Psoas muscle (tissue), 7 donors: ENCODE measurements at regions not wholly inside any gene's neighbourhood (a gene's known extent, or its start where the extent isn't known, plus 50 kb on each side); places are given as distances from the start of the nearest gene placed in this dataset.

Experiments
- ATAC-seq, 4 donors: fragments of 200-7000 bp; cut with Tn5 transposase; one replicate each; pipeline ENCODE4 v1.9.1; 2020; ENCODE audit warnings: moderate library complexity in 3 of 4, mild to moderate bottlenecking in 2 of 4
- DNase-seq, 2 donors: peaks; one replicate each; pipeline ENCODE4 v3.0.0-alpha.2; 2020
- H3K27ac ChIP-seq: fragments of 200-600 bp; one replicate; pipeline ENCODE4 v1.8.0; 2022
- H3K27me3 ChIP-seq, 3 donors: fragments of 200-600 bp in 1 of 3; one replicate each; pipeline versions ENCODE4 v1.6.1 to v1.8.0; 2013 to 2022; ENCODE audit warnings: low read length in 2 of 3, mild to moderate bottlenecking in 2 of 3, moderate library complexity in 1 of 3; ENCODE audit not compliant: insufficient read depth in 3 of 3
- H3K36me3 ChIP-seq, 2 donors: fragments of 200-600 bp in 1 of 2; one replicate each; pipeline versions ENCODE4 v1.6.1 to v1.8.0; 2013 to 2022; ENCODE audit warnings: low read depth in 1 of 2, mild to moderate bottlenecking in 1 of 2, moderate library complexity in 1 of 2; ENCODE audit not compliant: insufficient read depth in 1 of 2
- H3K4me1 ChIP-seq: fragments of 200-600 bp; one replicate; pipeline ENCODE4 v1.8.0; 2022
- H3K4me3 ChIP-seq: fragments of 200-600 bp; one replicate; pipeline ENCODE4 v1.8.0; 2022; ENCODE audit warnings: mild to moderate bottlenecking
- H3K9me3 ChIP-seq: fragments of 200-600 bp; one replicate; pipeline ENCODE4 v1.8.0; 2022
- WGBS, 3 donors: extraction: QIAGEN DNeasy Blood & Tissue Kit; methylation state at CpG; one replicate each; pipeline versions ENCODE4 v1.1.6 to v1.1.7; 2013; 5-methylcytosine and 5-hydroxymethylcytosine counted together
- intact Hi-C, 2 donors: fragments of 100-400 bp; cut with DNase I; formaldehyde crosslinking; loops; one replicate each; pipeline versions ENCODE4 v1.11.0 to v1.14.2; 2022
- TF ChIP-seq, protein P1 (sequence below): fragments of 200-600 bp; IDR thresholded peaks from one replicate; pipeline ENCODE4 v1.8.0; 2022; ENCODE audit warnings: antibody characterized with exemption
- donor health status: healthy with polysubstance abuse.
- donor health status: DM: no; HTN: no; CAD: no; lungs with moderate emphysema.
- donor health status: Bipolar disorder and iron deficiency.
- donor health status: healthy.
- donor health status: DM: yes; HTN: yes; CAD: no.
- donor health status: DM: no; HTN: no; CAD: no.
- donor health status: DM: yes; HTN: yes; CAD: no.

DNA sequence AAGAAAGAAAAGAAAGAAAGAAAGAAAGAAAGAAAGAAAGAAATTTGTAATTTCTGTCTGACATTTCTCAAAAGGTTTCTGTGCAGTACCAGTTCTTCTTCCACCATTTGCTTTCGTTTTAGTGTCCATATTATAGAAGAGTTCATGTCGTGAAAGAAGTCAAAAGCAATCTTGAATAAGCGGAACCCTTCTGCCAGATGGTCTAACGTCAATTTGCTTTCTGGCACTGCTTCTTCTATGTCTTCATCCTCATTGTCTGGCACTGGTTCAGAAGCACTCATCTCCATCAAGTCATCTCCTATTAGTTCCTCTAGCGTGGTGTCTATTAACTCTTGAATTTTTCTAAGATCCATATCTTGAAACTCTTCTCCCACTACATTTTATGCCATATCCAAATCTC lies 170.0 kb upstream of the KCTD3 start:
- ATAC-seq (no peak), DNase-seq (no peak)
- Histone ChIP-seq H3K4me3 (no peak overlapping the region), H3K9me3 (no peaks in the 10 kb centered on the region), H3K36me3 (no peaks in the 10 kb centered on the region), H3K27ac (no peak overlapping the region), H3K27me3 (no peaks in the 10 kb centered on the region), H3K4me1 (no peaks in the 10 kb centered on the region)
- TF ChIP-seq, protein P1, sequence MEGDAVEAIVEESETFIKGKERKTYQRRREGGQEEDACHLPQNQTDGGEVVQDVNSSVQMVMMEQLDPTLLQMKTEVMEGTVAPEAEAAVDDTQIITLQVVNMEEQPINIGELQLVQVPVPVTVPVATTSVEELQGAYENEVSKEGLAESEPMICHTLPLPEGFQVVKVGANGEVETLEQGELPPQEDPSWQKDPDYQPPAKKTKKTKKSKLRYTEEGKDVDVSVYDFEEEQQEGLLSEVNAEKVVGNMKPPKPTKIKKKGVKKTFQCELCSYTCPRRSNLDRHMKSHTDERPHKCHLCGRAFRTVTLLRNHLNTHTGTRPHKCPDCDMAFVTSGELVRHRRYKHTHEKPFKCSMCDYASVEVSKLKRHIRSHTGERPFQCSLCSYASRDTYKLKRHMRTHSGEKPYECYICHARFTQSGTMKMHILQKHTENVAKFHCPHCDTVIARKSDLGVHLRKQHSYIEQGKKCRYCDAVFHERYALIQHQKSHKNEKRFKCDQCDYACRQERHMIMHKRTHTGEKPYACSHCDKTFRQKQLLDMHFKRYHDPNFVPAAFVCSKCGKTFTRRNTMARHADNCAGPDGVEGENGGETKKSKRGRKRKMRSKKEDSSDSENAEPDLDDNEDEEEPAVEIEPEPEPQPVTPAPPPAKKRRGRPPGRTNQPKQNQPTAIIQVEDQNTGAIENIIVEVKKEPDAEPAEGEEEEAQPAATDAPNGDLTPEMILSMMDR, result no peak
- 21 to 36% (median 23%) methylated on average over 5 of the region's 5 CpGs for WGBS, 3 donors
- intact Hi-C loops, result no loop called here

DNA sequence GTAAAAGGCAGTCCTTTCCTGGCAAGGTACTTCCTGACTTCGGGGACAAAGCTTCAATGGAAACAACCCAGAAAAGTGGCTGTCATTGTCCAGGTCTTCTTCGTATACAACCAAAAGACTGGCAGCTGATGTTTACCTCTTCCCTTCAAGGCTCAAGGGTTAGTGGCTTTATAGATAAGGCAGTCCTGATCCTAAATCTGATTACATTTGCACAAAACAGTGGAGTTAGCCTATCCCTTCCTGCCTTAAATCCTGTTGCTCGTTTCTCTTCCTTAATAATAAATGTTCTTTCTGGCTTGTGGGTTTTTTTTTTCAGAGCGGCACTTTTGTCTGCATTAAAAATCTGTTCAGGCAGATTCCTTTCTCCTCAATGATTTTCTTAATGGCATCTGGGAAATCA lies 169.3 kb upstream of the KCTD3 start:
- H3K27ac ChIP-seq, result no peak overlapping the region
- 54 to 61% (median 57%) methylated on average over 4 of the region's 4 CpGs for WGBS, 3 donors
- H3K27me3 ChIP-seq, result no peaks in the 10 kb centered on the region
- intact Hi-C loops, result no loop called here
- no peaks in the 10 kb centered on the region for H3K9me3 ChIP-seq
- ATAC-seq (no peak), DNase-seq (no peak)
- no peaks in the 10 kb centered on the region for H3K36me3 ChIP-seq
- no peaks in the 10 kb centered on the region for H3K4me1 ChIP-seq
- no peak overlapping the region for H3K4me3 ChIP-seq
- TF ChIP-seq, protein P1, result no peak

GRCh38 chr1:215399787-215400186 lies 167.3 kb upstream of the KCTD3 start:
- Histone ChIP-seq H3K4me3 (no peak overlapping the region), H3K27ac (no peak overlapping the region), H3K9me3 (no peaks in the 10 kb centered on the region), H3K4me1 (no peaks in the 10 kb centered on the region), H3K27me3 (peaks cover 0 to 2% (median 0%) of the 10 kb centered on the region in 3 donors), H3K36me3 (no peaks in the 10 kb centered on the region)
- intact Hi-C loops, result no loop called here
- DNase-seq (no peak), ATAC-seq (no peak)
- TF ChIP-seq, protein P1, result no peak
- 90 to 96% (median 92%) methylated on average over 2 of the region's 2 CpGs for WGBS, 3 donors

DNA sequence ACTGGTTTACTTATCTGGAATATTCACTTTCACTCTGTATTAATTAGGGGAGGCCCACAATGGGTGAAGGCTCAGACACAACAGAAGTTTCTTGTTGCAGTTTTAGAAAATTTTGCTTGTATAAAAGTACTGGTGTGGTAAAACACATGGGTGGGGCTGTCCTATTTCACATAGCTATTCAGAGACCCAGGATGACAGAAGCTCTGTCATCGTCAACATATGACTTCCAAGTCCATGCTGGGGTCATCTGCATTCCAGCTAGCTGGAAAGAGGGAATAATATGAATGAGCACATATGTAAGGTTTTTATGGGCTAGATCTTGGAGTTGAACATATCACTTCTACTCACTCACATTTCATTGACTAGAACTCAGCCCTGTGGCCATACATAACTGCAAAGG lies 166.4 kb upstream of the KCTD3 start:
- H3K36me3 ChIP-seq, result no peaks in the 10 kb centered on the region
- no peak overlapping the region for H3K27ac ChIP-seq
- 83 to 97% (median 95%) methylated on average over 1 of the region's 1 CpG for WGBS, 3 donors
- no peaks in the 10 kb centered on the region for H3K9me3 ChIP-seq
- H3K4me3 ChIP-seq, result no peak overlapping the region
- no peak for DNase-seq
- ATAC-seq, result no peak
- intact Hi-C loops, result no loop called here
- TF ChIP-seq, protein P1, result no peak
- peaks cover 0 to 2% (median 0%) of the 10 kb centered on the region in 3 donors for H3K27me3 ChIP-seq
- no peaks in the 10 kb centered on the region for H3K4me1 ChIP-seq

DNA sequence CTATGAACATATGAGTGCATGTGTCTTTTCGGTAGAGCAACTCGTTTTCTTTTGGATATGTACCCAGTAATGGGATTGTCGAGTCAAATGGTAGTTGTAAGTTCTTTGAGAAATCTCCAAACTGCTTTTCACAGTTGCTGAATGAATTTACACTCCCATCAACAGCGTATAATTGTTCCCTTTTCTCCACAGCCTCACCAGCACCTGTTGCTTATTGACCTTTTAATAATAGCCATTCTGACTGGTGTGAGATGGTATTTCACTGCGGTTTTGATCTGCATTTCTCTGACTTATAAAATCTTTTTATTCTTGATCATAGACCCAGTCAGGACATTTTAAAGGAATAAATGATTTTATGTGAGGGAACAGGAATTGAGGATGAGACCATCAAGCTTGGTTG lies 165.0 kb upstream of the KCTD3 start:
- Histone ChIP-seq H3K4me1 (no peaks in the 10 kb centered on the region), H3K4me3 (no peak overlapping the region), H3K27ac (no peak overlapping the region), H3K27me3 (peaks cover 0 to 2% (median 0%) of the 10 kb centered on the region in 3 donors), H3K9me3 (no peaks in the 10 kb centered on the region), H3K36me3 (no peaks in the 10 kb centered on the region)
- no peak for DNase-seq
- ATAC-seq, result no peak
- TF ChIP-seq, protein P1, result no peak
- intact Hi-C loops, result no loop called here
- WGBS, 3 donors, result 39 to 50% (median 47%) methylated on average over 5 of the region's 5 CpGs
